ENCODE measurements at regions not wholly inside any gene's neighbourhood (a gene's known extent, or its start where the extent isn't known, plus 50 kb on each side); places are given as distances from the start of the nearest gene placed in this dataset.

- no peak for TF ChIP-seq CTCF (IDR thresholded peaks at IDR 0.05; ENCODE audit: insufficient read depth, low read depth, low read length)
- no peak for DNase-seq (ENCODE audit: low read depth)
- no peak overlapping the region for H3K4me3 ChIP-seq (ENCODE audit: low read depth, low read length)
Measured at GRCh38 chr4:22921936-22922335, 229.2 kb downstream of the GBA3 start.

GRCh38 chr4:22911285-22911684 is 218.5 kb downstream of the GBA3 start:
- no peak for TF ChIP-seq CTCF (IDR thresholded peaks at IDR 0.05; ENCODE audit: insufficient read depth, low read depth, low read length)
- H3K4me3 ChIP-seq (ENCODE audit: low read depth, low read length), result no peak overlapping the region
- no peak for DNase-seq (ENCODE audit: low read depth)

GRCh38 chr4:22910200-22910599 is 217.5 kb downstream of the GBA3 start:
- H3K4me3 ChIP-seq (ENCODE audit: low read depth, low read length), result no peak overlapping the region
- no peak for TF ChIP-seq CTCF (IDR thresholded peaks at IDR 0.05; ENCODE audit: insufficient read depth, low read depth, low read length)
- no peak for DNase-seq (ENCODE audit: low read depth)

GRCh38 chr4:22906045-22906444 is 213.3 kb downstream of the GBA3 start:
- no peak for TF ChIP-seq CTCF (IDR thresholded peaks at IDR 0.05; ENCODE audit: insufficient read depth, low read depth, low read length)
- no peak overlapping the region for H3K4me3 ChIP-seq (ENCODE audit: low read depth, low read length)
- DNase-seq (ENCODE audit: low read depth), result no peak

GRCh38 chr4:22903913-22904312 is 211.2 kb downstream of the GBA3 start:
- DNase-seq (ENCODE audit: low read depth), result no peak

GRCh38 chr4:22901631-22902030 is 208.9 kb downstream of the GBA3 start:
- H3K4me3 ChIP-seq (ENCODE audit: low read depth, low read length), result no peak overlapping the region
- no peak for TF ChIP-seq CTCF (IDR thresholded peaks at IDR 0.05; ENCODE audit: insufficient read depth, low read depth, low read length)
- DNase-seq (ENCODE audit: low read depth), result no peak

More at GRCh38 chr4:22903913-22904312, 211.2 kb downstream of the GBA3 start:
- no peak overlapping the region for H3K4me3 ChIP-seq (ENCODE audit: low read depth, low read length)
- no peak for TF ChIP-seq CTCF (IDR thresholded peaks at IDR 0.05; ENCODE audit: insufficient read depth, low read depth, low read length)

- no peak for DNase-seq (ENCODE audit: low read depth)
- no peak for TF ChIP-seq CTCF (IDR thresholded peaks at IDR 0.05; ENCODE audit: insufficient read depth, low read depth, low read length)
- no peak overlapping the region for H3K4me3 ChIP-seq (ENCODE audit: low read depth, low read length)
Measured at GRCh38 chr4:22900876-22901275, 208.1 kb downstream of the GBA3 start.

Measured in fibroblast of villous mesenchyme (primary cell).